ENCODE measurements at regions not wholly inside any gene's neighbourhood (a gene's known extent, or its start where the extent isn't known, plus 50 kb on each side); places are given as distances from the start of the nearest gene placed in this dataset.

DNA sequence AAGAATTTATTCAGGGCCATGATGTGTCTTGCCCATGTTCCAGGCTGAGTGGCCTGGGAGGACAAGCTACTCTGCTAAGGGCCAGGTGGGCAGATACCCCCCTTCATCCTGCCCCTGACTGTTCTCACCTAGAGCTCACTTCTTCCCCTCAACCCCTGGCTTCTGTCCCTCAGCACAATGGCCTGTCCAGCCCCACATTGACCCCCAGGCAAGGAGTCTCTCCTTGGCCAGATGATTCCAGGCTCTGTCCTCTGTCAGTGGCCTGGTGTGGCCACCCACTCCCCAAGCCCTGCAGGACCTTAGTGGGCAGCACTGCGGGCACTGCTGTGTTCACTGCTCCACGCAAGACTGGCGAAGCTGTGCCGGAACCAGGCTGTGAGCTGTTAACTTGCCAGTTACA is 460.0 kb downstream of the MATN1 start:
- no peaks in the 10 kb centered on the region for H3K4me1 Mint-ChIP-seq
- no peaks in the 10 kb centered on the region for H3K36me3 Mint-ChIP-seq (ENCODE audit: low read depth)
- peaks cover 4% of the 10 kb centered on the region for H3K27me3 Mint-ChIP-seq
- POLR2A ChIA-PET, result no interaction called here
- DNase-seq, result no peak
- no peak overlapping the region for H3K27ac Mint-ChIP-seq
- no peaks in the 10 kb centered on the region for H3K9me3 Mint-ChIP-seq
- CTCF ChIA-PET, result no interaction called here
- no peak overlapping the region for H3K4me3 Mint-ChIP-seq

- Mint-ChIP-seq H3K4me1 (no peaks in the 10 kb centered on the region), H3K4me3 (no peak overlapping the region), H3K27ac (no peak overlapping the region), H3K9me3 (no peaks in the 10 kb centered on the region), H3K36me3 (ENCODE audit: low read depth) (no peaks in the 10 kb centered on the region), H3K27me3 (peaks cover 4% of the 10 kb centered on the region)
- ChIA-PET POLR2A (no interaction called here), CTCF (no interaction called here)
- no peak for DNase-seq
Observed at GRCh38 chr1:30262158-30262557, 461.2 kb downstream of the MATN1 start.

GRCh38 chr1:30260318-30260717 is 463.1 kb downstream of the MATN1 start:
- Mint-ChIP-seq H3K27me3 (peaks cover 4% of the 10 kb centered on the region), H3K27ac (no peak overlapping the region), H3K36me3 (ENCODE audit: low read depth) (no peaks in the 10 kb centered on the region), H3K4me1 (no peaks in the 10 kb centered on the region), H3K4me3 (no peak overlapping the region), H3K9me3 (no peaks in the 10 kb centered on the region)
- DNase-seq, result no peak
- ChIA-PET CTCF (no interaction called here), POLR2A (no interaction called here)

GRCh38 chr1:30259631-30260030 is 463.8 kb downstream of the MATN1 start:
- Mint-ChIP-seq H3K4me1 (no peaks in the 10 kb centered on the region), H3K4me3 (no peak overlapping the region), H3K27me3 (peaks cover 4% of the 10 kb centered on the region), H3K9me3 (no peaks in the 10 kb centered on the region), H3K27ac (no peak overlapping the region), H3K36me3 (ENCODE audit: low read depth) (no peaks in the 10 kb centered on the region)
- CTCF ChIA-PET, result no interaction called here
- no peak for DNase-seq
- POLR2A ChIA-PET, result no interaction called here

DNA sequence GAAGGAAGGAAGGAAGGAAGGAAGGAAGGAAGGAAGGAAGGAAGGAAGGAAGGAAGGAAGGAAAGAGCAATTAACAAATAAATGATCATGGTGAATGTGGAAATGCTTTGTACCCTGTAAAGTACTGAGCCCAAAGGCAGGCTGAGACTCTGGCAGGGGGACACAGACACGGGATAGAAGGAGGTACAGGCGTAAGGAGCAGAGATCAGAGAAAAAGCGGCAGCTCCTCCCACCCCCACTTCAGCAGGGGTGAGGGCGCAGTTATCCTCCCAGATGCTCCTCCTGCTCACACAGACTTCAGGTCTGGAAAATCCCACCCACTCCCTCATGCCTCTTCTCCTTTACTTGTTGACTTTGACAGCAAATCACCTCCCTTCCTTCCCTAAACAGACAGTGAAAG is 464.5 kb downstream of the MATN1 start:
- Mint-ChIP-seq H3K36me3 (ENCODE audit: low read depth) (no peaks in the 10 kb centered on the region), H3K4me1 (no peaks in the 10 kb centered on the region), H3K27me3 (peaks cover 4% of the 10 kb centered on the region), H3K27ac (no peak overlapping the region), H3K4me3 (no peak overlapping the region), H3K9me3 (no peaks in the 10 kb centered on the region)
- ChIA-PET POLR2A (no interaction called here), CTCF (no interaction called here)
- no peak for DNase-seq

- ChIA-PET POLR2A (no interaction called here), CTCF (no interaction called here)
- Mint-ChIP-seq H3K36me3 (ENCODE audit: low read depth) (no peaks in the 10 kb centered on the region), H3K4me1 (no peaks in the 10 kb centered on the region), H3K9me3 (no peaks in the 10 kb centered on the region), H3K27ac (no peak overlapping the region), H3K27me3 (peaks cover 4% of the 10 kb centered on the region), H3K4me3 (no peak overlapping the region)
- DNase-seq, result no peak
Observed at GRCh38 chr1:30258471-30258870, 464.9 kb downstream of the MATN1 start.

- H3K27me3 Mint-ChIP-seq, result peaks cover 4% of the 10 kb centered on the region
- POLR2A ChIA-PET, result no interaction called here
- no peak overlapping the region for H3K4me3 Mint-ChIP-seq
- no peak for DNase-seq
- no peak overlapping the region for H3K27ac Mint-ChIP-seq
- H3K36me3 Mint-ChIP-seq (ENCODE audit: low read depth), result no peaks in the 10 kb centered on the region
- CTCF ChIA-PET, result no interaction called here
- H3K4me1 Mint-ChIP-seq, result no peaks in the 10 kb centered on the region
- H3K9me3 Mint-ChIP-seq, result no peaks in the 10 kb centered on the region
Observed at GRCh38 chr1:30257742-30258380, 465.5 kb downstream of the MATN1 start.

- Mint-ChIP-seq H3K27me3 (peaks cover 4% of the 10 kb centered on the region), H3K27ac (no peak overlapping the region), H3K36me3 (ENCODE audit: low read depth) (no peaks in the 10 kb centered on the region), H3K9me3 (no peaks in the 10 kb centered on the region), H3K4me3 (no peak overlapping the region), H3K4me1 (no peaks in the 10 kb centered on the region)
- ChIA-PET POLR2A (no interaction called here), CTCF (no interaction called here)
- DNase-seq, result no peak
Observed at GRCh38 chr1:30257322-30257721, 466.1 kb downstream of the MATN1 start.

DNA sequence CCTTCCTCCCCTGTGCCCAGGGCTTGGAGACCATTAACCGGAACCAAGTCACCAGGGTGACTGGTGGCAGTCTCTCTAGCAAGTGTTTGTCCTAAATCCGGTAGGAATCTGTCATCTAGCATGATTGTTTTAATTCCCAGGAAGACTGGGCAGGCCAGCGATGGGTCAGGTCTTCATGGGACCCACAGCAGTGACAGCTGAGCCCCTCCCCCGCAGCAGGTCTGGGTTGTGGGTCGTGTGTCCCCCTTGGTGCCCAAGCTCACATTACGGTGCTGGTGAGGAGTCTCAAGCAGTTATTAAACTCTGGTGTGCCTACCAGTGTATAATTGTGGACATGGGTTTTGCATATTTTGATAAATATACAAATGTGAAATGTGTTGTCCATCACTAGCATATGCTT is 466.5 kb downstream of the MATN1 start:
- Mint-ChIP-seq H3K27ac (no peak overlapping the region), H3K9me3 (no peaks in the 10 kb centered on the region), H3K4me3 (no peak overlapping the region), H3K36me3 (ENCODE audit: low read depth) (no peaks in the 10 kb centered on the region), H3K27me3 (peaks cover 4% of the 10 kb centered on the region), H3K4me1 (no peaks in the 10 kb centered on the region)
- DNase-seq, result no peak
- CTCF ChIA-PET, result no interaction called here
- POLR2A ChIA-PET, result no interaction called here

DNA sequence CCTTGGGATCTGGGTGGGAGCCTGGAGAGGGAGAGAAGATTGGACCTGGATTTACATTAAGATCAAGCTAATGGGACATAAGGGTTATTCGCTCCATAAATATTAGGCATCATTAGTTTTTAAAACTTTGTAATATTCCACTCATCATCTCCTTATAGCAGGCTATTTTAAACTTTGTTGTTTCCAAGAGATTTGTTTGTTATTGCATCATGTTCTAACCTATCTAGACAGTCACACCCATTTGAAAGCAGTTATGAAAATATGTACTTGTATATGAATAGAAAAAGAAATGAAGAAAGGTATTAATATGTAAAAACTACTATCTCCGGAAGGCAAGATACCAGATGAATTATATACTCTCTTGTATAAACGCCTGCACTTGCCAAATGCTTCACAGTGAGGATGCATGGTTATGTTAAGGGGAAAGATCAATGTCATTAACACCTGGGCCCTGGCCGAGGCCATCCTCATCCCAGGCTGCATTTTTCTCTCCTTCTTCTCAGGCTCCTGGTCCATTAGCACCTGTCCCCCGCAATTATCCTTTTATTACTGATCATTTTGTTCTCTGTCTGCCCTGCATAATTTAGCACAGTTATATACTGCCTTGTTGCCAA is 468.2 kb downstream of the MATN1 start:
- H3K4me1 Mint-ChIP-seq, result no peaks in the 10 kb centered on the region
- H3K36me3 Mint-ChIP-seq (ENCODE audit: low read depth), result no peaks in the 10 kb centered on the region
- ChIA-PET POLR2A (no interaction called here), CTCF (no interaction called here)
- H3K27me3 Mint-ChIP-seq, result peaks cover 6% of the 10 kb centered on the region
- no peak overlapping the region for H3K4me3 Mint-ChIP-seq
- no peak for DNase-seq
- H3K9me3 Mint-ChIP-seq, result no peaks in the 10 kb centered on the region
- no peak overlapping the region for H3K27ac Mint-ChIP-seq

DNA sequence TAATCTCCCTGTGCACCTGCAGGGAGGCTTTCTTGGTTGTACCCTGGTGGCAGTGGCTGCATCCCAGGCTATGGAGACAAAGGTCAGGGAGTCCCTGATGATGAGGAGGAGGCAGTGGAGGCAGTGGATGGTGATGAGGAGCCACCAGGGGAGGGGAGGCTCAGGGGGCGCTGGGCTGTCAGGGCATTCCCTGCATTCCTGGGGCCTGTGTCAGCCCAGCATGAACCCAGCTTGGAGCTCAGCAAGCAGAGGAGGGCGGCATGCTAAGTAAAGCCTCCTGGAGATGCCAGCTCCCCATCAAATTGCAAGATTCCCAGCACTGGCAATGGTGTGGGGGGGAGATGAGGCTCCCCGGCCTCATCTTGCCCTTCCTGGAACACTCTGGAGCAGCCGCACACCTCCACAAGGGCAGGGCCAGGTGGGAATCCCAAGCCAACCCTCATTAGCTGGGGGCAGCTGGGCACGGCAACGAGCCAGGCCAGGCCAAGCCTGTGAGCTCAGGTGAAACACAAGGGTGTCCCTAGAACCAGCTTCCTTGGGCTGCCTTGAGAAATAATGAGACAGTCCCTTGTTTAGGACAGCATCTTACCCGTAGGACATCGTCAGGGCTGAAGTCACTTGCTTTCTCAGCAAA is 469.5 kb downstream of the MATN1 start:
- peaks cover 4% of the 10 kb centered on the region for H3K27me3 Mint-ChIP-seq
- ChIA-PET POLR2A (no interaction called here), CTCF (no interaction called here)
- no peaks in the 10 kb centered on the region for H3K4me1 Mint-ChIP-seq
- H3K9me3 Mint-ChIP-seq, result no peaks in the 10 kb centered on the region
- no peak for DNase-seq
- no peak overlapping the region for H3K4me3 Mint-ChIP-seq
- H3K36me3 Mint-ChIP-seq (ENCODE audit: low read depth), result no peaks in the 10 kb centered on the region
- H3K27ac Mint-ChIP-seq, result no peak overlapping the region

GRCh38 chr1:30253361-30253760 is 470.0 kb downstream of the MATN1 start:
- CTCF ChIA-PET, result no interaction called here
- no peak overlapping the region for H3K27ac Mint-ChIP-seq
- POLR2A ChIA-PET, result no interaction called here

GRCh38 chr1:30250984-30251850 is 472.2 kb downstream of the MATN1 start:
- H3K36me3 Mint-ChIP-seq (ENCODE audit: low read depth), result no peaks in the 10 kb centered on the region
- no peak overlapping the region for H3K4me3 Mint-ChIP-seq
- CTCF ChIA-PET, result interaction anchor here (1.7 kb wide), 1 partner anchor 19 kb away, joined by 5 read pairs; no protein-coding TSS in a partner anchor
- no peaks in the 10 kb centered on the region for H3K9me3 Mint-ChIP-seq
- no peaks in the 10 kb centered on the region for H3K4me1 Mint-ChIP-seq
- H3K27ac Mint-ChIP-seq, result no peak overlapping the region
- H3K27me3 Mint-ChIP-seq, result peaks cover 2% of the 10 kb centered on the region
- no peak for DNase-seq
- POLR2A ChIA-PET, result no interaction called here

More at GRCh38 chr1:30253361-30253760, 470.0 kb downstream of the MATN1 start:
- Mint-ChIP-seq H3K9me3 (no peaks in the 10 kb centered on the region), H3K4me1 (no peaks in the 10 kb centered on the region), H3K4me3 (no peak overlapping the region), H3K36me3 (ENCODE audit: low read depth) (no peaks in the 10 kb centered on the region), H3K27me3 (peaks cover 2% of the 10 kb centered on the region)
- DNase-seq, result no peak
